HepG2 (cell line): ENCODE measurements at regions not wholly inside any gene's neighbourhood (a gene's known extent, or its start where the extent isn't known, plus 50 kb on each side); places are given as distances from the start of the nearest gene placed in this dataset.

ENCODE experiments used
- ATAC-seq: fragments of 200-7000 bp; cut with Tn5 transposase; 3 replicates; pipeline ENCODE4 v1.9.1; 2020; ENCODE audit warnings: mild to moderate bottlenecking, moderate library complexity
- BruUV-seq: library from RNA; stranded (reverse); fragments of 400-500 nt; replicated peaks from 2 replicates; lab custom pipeline; 2021; lab: Mats Ljungman, UMichigan
- CTCF ChIA-PET: fragments of 300-600 bp; formaldehyde crosslinking; extraction: SDS; loops from one replicate; lab custom pipeline; 2021; ENCODE audit warnings: low total read pairs, inconsistent platforms, low intra/inter-chr PET ratio; lab: Yijun Ruan, JAX
- POLR2A ChIA-PET: fragments of 350-600 bp; sonication (Branson Sonifier 250); formaldehyde crosslinking; loops from one replicate; lab custom pipeline; 2020; ENCODE audit warnings: antibody characterized with exemption, inconsistent platforms; lab: Yijun Ruan, JAX
- DNase-seq: peaks from one replicate; pipeline ENCODE4 v3.0.0-alpha.2; 2015; ENCODE audit warnings: low spot score
- FAIRE-seq: peaks from 3 replicates; lab custom pipeline; 2011; peaks lifted over from hg19 to GRCh38; lab: Jason Lieb, UNC
- H2AFZ ChIP-seq: one replicate; pipeline ENCODE4 v1.6.1; 2011; ENCODE audit warnings: low read length, inconsistent platforms
- H3K27ac ChIP-seq: fragments of 300-600 bp; 3 replicates; pipeline ENCODE4 v1.8.0; 2011; ENCODE audit warnings: mixed run types, mild to moderate bottlenecking, mixed read lengths, low read length, inconsistent platforms; ENCODE audit not compliant: insufficient read depth; ENCODE audit errors: extremely low read length
- H3K27me3 ChIP-seq, 2 experiments: fragments of 200-600 bp in 1 of 2; 2 replicates in 1 of 2; 3 replicates in 1 of 2; pipeline versions ENCODE4 v1.6.0 to v1.8.0; 2011; ENCODE audit warnings: low read length in 2 of 2, mild to moderate bottlenecking in 2 of 2, moderate library complexity in 2 of 2, inconsistent platforms in 1 of 2; ENCODE audit not compliant: insufficient read depth in 2 of 2, control insufficient read depth in 1 of 2
- H3K36me3 ChIP-seq, 2 experiments: fragments of 200-600 bp in 1 of 2; replicated peaks in 1 of 2; 2 replicates in 1 of 2; 3 replicates in 1 of 2; pipeline versions ENCODE4 v1.5.1 to v1.8.0; 2011; ENCODE audit warnings: low read length in 2 of 2, inconsistent platforms in 1 of 2; ENCODE audit not compliant: insufficient read depth in 2 of 2, control insufficient read depth in 1 of 2
- H3K4me1 ChIP-seq: 2 replicates; pipeline ENCODE4 v1.5.1; 2012; ENCODE audit warnings: low read length, inconsistent platforms; ENCODE audit not compliant: insufficient read depth
- H3K4me2 ChIP-seq: 2 replicates; pipeline ENCODE4 v1.6.0; 2011; ENCODE audit warnings: low read depth, low read length, inconsistent platforms
- H3K4me3 ChIP-seq, 3 experiments: fragments of 200-600 bp in 1 of 3; sonication (generic), shearing (Covaris generic) in 1 of 3; replicated peaks in 1 of 3; 2 replicates each; pipeline ENCODE4 v1.5.1; 2011 to 2016; ENCODE audit warnings: low read length in 3 of 3, inconsistent platforms in 2 of 3, low read depth in 2 of 3, mild to moderate bottlenecking in 2 of 3, control low read depth in 1 of 3, mixed read lengths in 1 of 3; ENCODE audit not compliant: insufficient read depth in 1 of 3
- H3K79me2 ChIP-seq: one replicate; pipeline ENCODE4 v1.6.1; 2011; ENCODE audit warnings: low read length, inconsistent platforms; ENCODE audit not compliant: insufficient read depth
- H3K9ac ChIP-seq: 2 replicates; pipeline ENCODE4 v1.6.0; 2011; ENCODE audit warnings: mild to moderate bottlenecking, low read depth, low read length, inconsistent platforms; ENCODE audit not compliant: insufficient read depth
- H3K9me3 ChIP-seq: 2 replicates; pipeline ENCODE4 v1.5.1; 2012; ENCODE audit warnings: mild to moderate bottlenecking, low read length
- H4K20me1 ChIP-seq: 2 replicates; pipeline ENCODE4 v1.6.0; 2011; ENCODE audit warnings: inconsistent platforms, mild to moderate bottlenecking, low read length, moderate library complexity; ENCODE audit not compliant: insufficient read depth
- FOXA3 ChIP-seq: IDR thresholded peaks from 2 replicates; pipeline ENCODE4 v1.6.1; 2016; ENCODE audit warnings: missing genetic modification reagents, missing compliant biosample characterization
- MAFK ChIP-seq, 2 experiments: IDR thresholded peaks in 1 of 2; conservative IDR thresholded peaks in 1 of 2; 2 replicates each; pipeline ENCODE4 v1.6.1; 2011; ENCODE audit warnings: improper control_type of control experiment in 2 of 2, low read length in 2 of 2
- POLR2A ChIP-seq, 2 experiments: IDR thresholded peaks; 2 replicates each; pipeline ENCODE4 v1.6.1; 2011; ENCODE audit warnings: low read depth in 2 of 2, low read length in 2 of 2, mild to moderate bottlenecking in 1 of 2, moderate library complexity in 1 of 2; ENCODE audit not compliant: insufficient read depth in 1 of 2
- SMAD3 ChIP-seq: sonication (generic); formaldehyde crosslinking; IDR thresholded peaks from 2 replicates; pipeline ENCODE4 v1.4.0; 2020; ENCODE audit warnings: missing genetic modification reagents
- ZC3H4 ChIP-seq: sonication (generic); formaldehyde crosslinking; IDR thresholded peaks from 2 replicates; pipeline ENCODE4 v1.4.0; 2020; ENCODE audit warnings: missing genetic modification reagents, borderline replicate concordance
- ZNF766 ChIP-seq: sonication (generic); formaldehyde crosslinking; IDR thresholded peaks from 2 replicates; pipeline ENCODE4 v1.5.0; 2020; ENCODE audit warnings: missing genetic modification reagents, borderline replicate concordance
- WGBS: methylation state at CpG from one replicate; pipeline ENCODE4 v1.1.6; 2017; ENCODE audit warnings: low lambda C conversion rate; 5-methylcytosine and 5-hydroxymethylcytosine counted together
- in situ Hi-C: cut with HindIII; loops from 2 replicates; pipeline ENCODE4 v1.10.0; 2017; ENCODE audit warnings: low pct_unique_long_range_greater_than_20kb; ENCODE audit not compliant: extremely low pct_ligation_motif_present
- intact Hi-C: fragments of 100-400 bp; cut with micrococcal nuclease; formaldehyde crosslinking; loops from one replicate; pipeline ENCODE4 v1.10.0; 2022; ENCODE audit not compliant: unreplicated experiment
- TF ChIP-seq, protein P1 (sequence below): sonication (generic); formaldehyde crosslinking; conservative IDR thresholded peaks from 2 replicates; pipeline ENCODE4 v1.4.0; 2020; ENCODE audit warnings: missing genetic modification reagents
- TF ChIP-seq, protein P2 (sequence below): sonication (generic); formaldehyde crosslinking; IDR thresholded peaks from 2 replicates; pipeline ENCODE4 v1.4.0; 2020; ENCODE audit warnings: mild to moderate bottlenecking, low read depth, missing genetic modification reagents
- TF ChIP-seq, protein P3 (sequence below): sonication (generic); formaldehyde crosslinking; IDR thresholded peaks from 2 replicates; pipeline ENCODE4 v1.5.0; 2020; ENCODE audit warnings: mild to moderate bottlenecking, low read depth, missing genetic modification reagents, borderline replicate concordance

DNA sequence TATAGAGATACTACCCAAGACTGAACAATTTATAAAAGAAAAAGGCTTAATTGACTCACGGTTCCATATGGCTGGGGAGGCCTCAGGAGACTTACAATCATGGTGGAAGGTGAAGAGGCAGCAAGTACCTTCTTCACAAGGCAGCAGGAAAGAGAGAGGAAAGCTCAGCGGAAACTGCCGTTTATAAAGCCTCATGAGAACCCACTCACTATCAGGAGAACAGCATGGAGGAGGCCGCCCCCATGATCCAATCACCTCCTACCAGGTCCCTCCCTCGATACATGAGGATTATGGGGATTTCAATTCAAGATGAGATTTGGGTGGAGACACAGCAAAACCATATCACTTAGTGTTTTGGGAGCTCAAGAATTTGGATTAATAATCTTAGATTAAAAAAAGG is 240.2 kb downstream of the UACA start:
- CTCF ChIA-PET, result no interaction called here
- DNase-seq, result no peak

More for the DNA sequence above, 240.2 kb downstream of the UACA start:
- H3K27ac ChIP-seq, result no peak overlapping the region
- FAIRE-seq (no peak), ATAC-seq (no peak)
- TF ChIP-seq ZC3H4, result no peak
- TF ChIP-seq, protein P1, sequence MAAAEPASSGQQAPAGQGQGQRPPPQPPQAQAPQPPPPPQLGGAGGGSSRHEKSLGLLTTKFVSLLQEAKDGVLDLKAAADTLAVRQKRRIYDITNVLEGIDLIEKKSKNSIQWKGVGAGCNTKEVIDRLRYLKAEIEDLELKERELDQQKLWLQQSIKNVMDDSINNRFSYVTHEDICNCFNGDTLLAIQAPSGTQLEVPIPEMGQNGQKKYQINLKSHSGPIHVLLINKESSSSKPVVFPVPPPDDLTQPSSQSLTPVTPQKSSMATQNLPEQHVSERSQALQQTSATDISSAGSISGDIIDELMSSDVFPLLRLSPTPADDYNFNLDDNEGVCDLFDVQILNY (CRISPR knock-in tag), result no peak
- no peak for TF ChIP-seq POLR2A (IDR thresholded peaks at IDR 0.05; ENCODE audit: insufficient read depth in 1 of 2, low read depth in 2 of 2, low read length in 2 of 2)
- TF ChIP-seq, protein P2, sequence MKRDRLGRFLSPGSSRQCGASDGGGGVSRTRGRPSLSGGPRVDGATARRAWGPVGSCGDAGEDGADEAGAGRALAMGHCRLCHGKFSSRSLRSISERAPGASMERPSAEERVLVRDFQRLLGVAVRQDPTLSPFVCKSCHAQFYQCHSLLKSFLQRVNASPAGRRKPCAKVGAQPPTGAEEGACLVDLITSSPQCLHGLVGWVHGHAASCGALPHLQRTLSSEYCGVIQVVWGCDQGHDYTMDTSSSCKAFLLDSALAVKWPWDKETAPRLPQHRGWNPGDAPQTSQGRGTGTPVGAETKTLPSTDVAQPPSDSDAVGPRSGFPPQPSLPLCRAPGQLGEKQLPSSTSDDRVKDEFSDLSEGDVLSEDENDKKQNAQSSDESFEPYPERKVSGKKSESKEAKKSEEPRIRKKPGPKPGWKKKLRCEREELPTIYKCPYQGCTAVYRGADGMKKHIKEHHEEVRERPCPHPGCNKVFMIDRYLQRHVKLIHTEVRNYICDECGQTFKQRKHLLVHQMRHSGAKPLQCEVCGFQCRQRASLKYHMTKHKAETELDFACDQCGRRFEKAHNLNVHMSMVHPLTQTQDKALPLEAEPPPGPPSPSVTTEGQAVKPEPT (CRISPR knock-in tag), result no peak
- no peak for TF ChIP-seq MAFK (conservative IDR thresholded peaks at IDR 0.05 in 1 of 2, IDR thresholded peaks at IDR 0.05 in 1 of 2; ENCODE audit: low read length in 2 of 2)
- TF ChIP-seq SMAD3 (CRISPR knock-in tag), result no peak
- no peak for TF ChIP-seq ZNF766 (CRISPR knock-in tag)
- TF ChIP-seq, protein P3, sequence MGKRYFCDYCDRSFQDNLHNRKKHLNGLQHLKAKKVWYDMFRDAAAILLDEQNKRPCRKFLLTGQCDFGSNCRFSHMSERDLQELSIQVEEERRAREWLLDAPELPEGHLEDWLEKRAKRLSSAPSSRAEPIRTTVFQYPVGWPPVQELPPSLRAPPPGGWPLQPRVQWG (CRISPR knock-in tag), result no peak
- no peak for TF ChIP-seq FOXA3 (CRISPR knock-in tag)
- H3K27me3 ChIP-seq, result peaks cover 4 to 13% of the 10 kb centered on the region in 2 experiments; a peak in 2 of 5 replicates
- no peak overlapping the region for H2AFZ ChIP-seq
- no peaks in the 10 kb centered on the region for H3K79me2 ChIP-seq
- no peaks in the 10 kb centered on the region for H4K20me1 ChIP-seq
- peaks cover 20% of the 10 kb centered on the region for H3K4me1 ChIP-seq
- in situ Hi-C loops, result no loop called here
- intact Hi-C loops, result no loop called here
- H3K36me3 ChIP-seq, result no peaks in the 10 kb centered on the region
- no peaks in the 10 kb centered on the region for H3K9me3 ChIP-seq
- H3K4me2 ChIP-seq, result no peak overlapping the region
- 26% methylated on average over 5 of the region's 5 CpGs for WGBS
- POLR2A ChIA-PET, result no interaction called here
- BruUV-seq, result no TSS peak
- no peak overlapping the region for H3K4me3 ChIP-seq
- no peak overlapping the region for H3K9ac ChIP-seq
